Kidney (tissue), 13 donors: ENCODE measurements at regions not wholly inside any gene's neighbourhood (a gene's known extent, or its start where the extent isn't known, plus 50 kb on each side); places are given as distances from the start of the nearest gene placed in this dataset.
A peak's percentile ranks its signal among the peaks of the same experiment; 100 is the strongest.
"Not testable (repeated sequence)": the region's sequence is repeated elsewhere in the genome, so short reads cannot be mapped to it uniquely, and the experiment has no call there.

Experiments used
- DNase-seq, 5 donors: peaks; one replicate each; pipeline ENCODE4 v3.0.0-alpha.2; 2013 to 2020
- FAIRE-seq: peaks from 2 replicates; lab custom pipeline; 2012; peaks lifted over from hg19 to GRCh38; lab: Jason Lieb, UNC
- H3K27ac ChIP-seq, 2 donors: one replicate each; pipeline ENCODE4 v1.7.0; 2013; ENCODE audit warnings: low read depth in 2 of 2, low read length in 2 of 2, inconsistent platforms in 1 of 2
- H3K27me3 ChIP-seq: one replicate; pipeline ENCODE4 v1.7.1; 2013; ENCODE audit warnings: low read length, inconsistent platforms; ENCODE audit not compliant: control insufficient read depth, insufficient read depth
- H3K36me3 ChIP-seq, 3 donors: one replicate each; pipeline versions ENCODE4 v1.7.0 to v1.7.1; 2013; ENCODE audit warnings: low read length in 3 of 3, control low read depth in 1 of 3, inconsistent platforms in 1 of 3; ENCODE audit not compliant: insufficient read depth in 3 of 3, control insufficient read depth in 2 of 3
- H3K4me1 ChIP-seq, 3 donors: one replicate each; pipeline versions ENCODE4 v1.7.0 to v1.7.1; 2013; ENCODE audit warnings: low read length in 3 of 3, inconsistent platforms in 1 of 3, low read depth in 1 of 3; ENCODE audit not compliant: control insufficient read depth in 2 of 3, insufficient read depth in 2 of 3
- H3K4me3 ChIP-seq, 3 donors: one replicate each; pipeline versions ENCODE4 v1.7.0 to v1.8.1; 2013; ENCODE audit warnings: low read length in 3 of 3, control low read depth in 1 of 3, inconsistent platforms in 1 of 3
- H3K9ac ChIP-seq, 3 donors: one replicate each; pipeline versions ENCODE4 v1.7.0 to v1.7.1; 2013; ENCODE audit warnings: low read length in 3 of 3, control low read depth in 1 of 3, inconsistent platforms in 1 of 3
- H3K9me3 ChIP-seq, 3 donors: one replicate each; pipeline versions ENCODE4 v1.7.0 to v1.7.1; 2013; ENCODE audit warnings: low read length in 3 of 3, control low read depth in 1 of 3, inconsistent platforms in 1 of 3; ENCODE audit not compliant: control insufficient read depth in 2 of 3, insufficient read depth in 1 of 3
- intact Hi-C: fragments of 100-400 bp; cut with DNase I; formaldehyde crosslinking; loops from one replicate; pipeline ENCODE4 v1.11.1; 2022
- TF ChIP-seq, protein P1 (sequence below): IDR thresholded peaks from 3 replicates; pipeline ENCODE4 v1.5.1; 2012; ENCODE audit warnings: mild to moderate bottlenecking, moderate library complexity, borderline replicate concordance; ENCODE audit not compliant: insufficient read depth; ENCODE audit errors: extremely low read depth
- donor health status: control.
- donor health status: control.
- donor health status: control.
- donor health status: control.
- donor health status: control.
- donor health status: DM: yes; HTN: yes; CAD: no.
- donor health status: Normal renal cell carcinoma (clear cell type).

DNA sequence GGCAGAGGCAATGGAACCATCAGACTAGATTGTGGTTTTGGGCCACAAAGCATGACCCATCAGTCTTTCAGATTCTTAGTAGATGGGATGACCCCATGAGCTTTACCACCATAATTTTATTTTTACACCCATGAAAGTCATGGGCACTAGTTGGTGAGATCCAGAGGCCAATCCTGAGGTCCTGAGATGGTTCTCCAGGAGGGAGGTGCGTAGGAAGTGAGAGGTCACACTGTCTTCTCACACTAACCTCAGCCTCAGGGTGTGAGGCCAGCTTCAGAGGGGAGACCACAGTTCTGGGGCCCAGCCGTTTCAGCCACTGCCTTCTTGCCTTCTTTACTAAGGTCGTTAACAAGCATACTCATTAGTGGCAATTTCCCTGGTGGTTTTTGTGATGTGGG lies 106.4 kb downstream of the AKAP11 start:
- no peak overlapping the region for H3K4me3 ChIP-seq
- no peaks in the 10 kb centered on the region for H3K27me3 ChIP-seq
- H3K27ac ChIP-seq, result no peak overlapping the region
- DNase-seq (no peak), FAIRE-seq (no peak)
- H3K9me3 ChIP-seq, result no peaks in the 10 kb centered on the region
- TF ChIP-seq, protein P1, sequence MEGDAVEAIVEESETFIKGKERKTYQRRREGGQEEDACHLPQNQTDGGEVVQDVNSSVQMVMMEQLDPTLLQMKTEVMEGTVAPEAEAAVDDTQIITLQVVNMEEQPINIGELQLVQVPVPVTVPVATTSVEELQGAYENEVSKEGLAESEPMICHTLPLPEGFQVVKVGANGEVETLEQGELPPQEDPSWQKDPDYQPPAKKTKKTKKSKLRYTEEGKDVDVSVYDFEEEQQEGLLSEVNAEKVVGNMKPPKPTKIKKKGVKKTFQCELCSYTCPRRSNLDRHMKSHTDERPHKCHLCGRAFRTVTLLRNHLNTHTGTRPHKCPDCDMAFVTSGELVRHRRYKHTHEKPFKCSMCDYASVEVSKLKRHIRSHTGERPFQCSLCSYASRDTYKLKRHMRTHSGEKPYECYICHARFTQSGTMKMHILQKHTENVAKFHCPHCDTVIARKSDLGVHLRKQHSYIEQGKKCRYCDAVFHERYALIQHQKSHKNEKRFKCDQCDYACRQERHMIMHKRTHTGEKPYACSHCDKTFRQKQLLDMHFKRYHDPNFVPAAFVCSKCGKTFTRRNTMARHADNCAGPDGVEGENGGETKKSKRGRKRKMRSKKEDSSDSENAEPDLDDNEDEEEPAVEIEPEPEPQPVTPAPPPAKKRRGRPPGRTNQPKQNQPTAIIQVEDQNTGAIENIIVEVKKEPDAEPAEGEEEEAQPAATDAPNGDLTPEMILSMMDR, result no peak
- no peaks in the 10 kb centered on the region for H3K36me3 ChIP-seq
- no peak overlapping the region for H3K9ac ChIP-seq
- intact Hi-C loops, result no loop called here
- no peaks in the 10 kb centered on the region for H3K4me1 ChIP-seq

DNA sequence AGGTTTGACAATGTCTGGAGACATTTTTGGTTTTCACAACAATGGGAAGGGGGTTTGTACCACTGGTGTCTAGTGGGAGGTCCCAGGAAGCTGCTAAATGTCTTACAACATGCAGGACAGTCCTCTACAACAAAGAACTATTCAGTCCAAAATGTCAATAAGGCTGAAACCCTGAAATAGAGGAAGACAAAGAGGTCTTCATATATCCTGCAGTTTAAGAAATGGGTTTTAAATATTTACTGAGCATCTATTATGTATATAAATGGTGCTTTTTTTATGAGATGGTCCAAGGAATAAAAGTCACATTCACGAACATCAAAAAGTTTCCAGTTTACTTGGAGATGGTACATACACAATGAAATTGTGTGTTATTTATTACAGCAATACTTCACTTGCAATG lies 107.3 kb downstream of the AKAP11 start:
- intact Hi-C loops, result no loop called here
- H3K9me3 ChIP-seq, result no peaks in the 10 kb centered on the region
- no peak overlapping the region for H3K4me3 ChIP-seq
- H3K36me3 ChIP-seq, result no peaks in the 10 kb centered on the region
- TF ChIP-seq, protein P1, result no peak
- DNase-seq, result no peak
- H3K27me3 ChIP-seq, result no peaks in the 10 kb centered on the region
- H3K27ac ChIP-seq, result no peak overlapping the region
- H3K9ac ChIP-seq, result no peak overlapping the region
- no peak for FAIRE-seq
- no peaks in the 10 kb centered on the region for H3K4me1 ChIP-seq

DNA sequence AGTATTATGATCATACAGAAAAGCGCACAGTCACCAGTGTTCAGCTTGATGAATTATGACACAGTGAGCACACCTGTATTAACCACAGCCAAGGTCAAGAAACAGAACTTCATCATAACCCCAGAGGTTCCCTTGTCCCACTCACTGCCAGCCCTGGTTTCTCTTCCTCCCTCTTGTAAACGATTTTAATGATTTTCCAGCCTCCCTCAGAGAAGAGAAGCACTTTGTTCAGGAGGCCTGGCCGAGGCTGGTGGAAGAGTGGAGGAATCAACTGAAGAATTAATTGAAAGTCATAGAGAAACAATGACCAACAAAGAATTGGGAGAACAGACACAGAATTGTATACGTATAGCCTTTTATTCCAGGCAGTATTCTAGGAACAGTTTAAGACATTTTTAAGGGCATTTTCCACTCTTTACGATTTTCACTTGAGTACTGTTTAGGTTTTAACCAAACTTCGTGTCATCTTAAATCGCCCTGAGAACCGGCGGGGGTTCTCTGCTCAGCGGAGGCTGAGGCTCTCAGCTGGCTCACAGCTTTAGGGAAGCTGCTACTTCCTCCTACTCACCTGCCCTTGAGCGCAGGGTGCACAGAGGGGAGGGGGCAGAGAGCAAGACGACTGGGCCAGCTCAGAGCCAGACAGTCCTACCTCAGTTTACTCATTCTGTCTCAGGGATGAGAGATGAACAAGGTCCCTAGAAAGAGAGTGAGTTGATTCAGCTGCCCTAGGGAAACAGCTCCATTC lies 108.6 kb downstream of the AKAP11 start:
- intact Hi-C loops, result no loop called here
- Histone ChIP-seq H3K9me3 (no peaks in the 10 kb centered on the region), H3K9ac (no peak overlapping the region), H3K4me1 (no peaks in the 10 kb centered on the region), H3K27ac (no peak overlapping the region), H3K27me3 (no peaks in the 10 kb centered on the region), H3K4me3 (no peak overlapping the region), H3K36me3 (no peaks in the 10 kb centered on the region)
- FAIRE-seq, result no peak
- peak in 2 of 5 donors; percentile 28 to 36 for DNase-seq
- TF ChIP-seq, protein P1, result no peak

DNA sequence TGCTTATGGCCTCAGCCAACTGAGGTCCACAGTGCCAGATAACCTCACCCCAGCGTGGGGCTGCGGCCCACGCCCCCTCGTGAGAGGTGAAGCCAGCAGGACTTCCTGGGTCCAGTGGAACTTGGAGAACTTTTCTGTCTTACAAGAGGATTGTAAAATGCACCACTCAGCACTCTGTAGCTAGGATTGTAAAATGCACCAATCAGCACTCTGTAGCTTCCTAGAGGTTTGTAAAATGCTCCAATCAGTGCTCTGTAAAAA lies 109.1 kb downstream of the AKAP11 start:
- H3K27me3 ChIP-seq, result no peaks in the 10 kb centered on the region
- TF ChIP-seq, protein P1, result no peak
- DNase-seq (no peak), FAIRE-seq (no peak)
- no peak overlapping the region for H3K9ac ChIP-seq
- H3K36me3 ChIP-seq, result no peaks in the 10 kb centered on the region
- intact Hi-C loops, result no loop called here
- no peak overlapping the region for H3K4me3 ChIP-seq
- H3K9me3 ChIP-seq, result no peaks in the 10 kb centered on the region
- H3K4me1 ChIP-seq, result no peaks in the 10 kb centered on the region
- H3K27ac ChIP-seq, result no peak overlapping the region

DNA sequence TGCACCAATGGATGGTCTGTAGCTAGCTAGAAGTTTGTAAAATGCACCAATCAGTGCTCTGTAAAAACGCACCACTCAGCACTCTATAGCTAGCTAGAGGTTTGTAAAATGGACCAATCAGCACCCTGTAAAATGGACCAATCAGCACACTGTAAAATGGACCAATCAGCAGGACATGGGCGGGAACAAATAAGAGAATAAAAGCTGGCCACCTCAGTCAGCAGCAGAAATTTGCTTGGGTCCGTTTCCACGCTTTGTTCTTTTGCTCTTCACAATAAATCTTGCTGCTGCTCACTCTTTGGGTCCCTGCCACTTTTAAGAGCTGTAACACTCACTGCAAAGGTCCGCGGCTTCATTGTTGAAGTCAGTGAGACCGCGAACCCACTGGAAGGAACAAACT lies 109.5 kb downstream of the AKAP11 start:
- H3K4me3 ChIP-seq, H3K9me3 ChIP-seq, H3K9ac ChIP-seq, H3K4me1 ChIP-seq, H3K27me3 ChIP-seq, H3K36me3 ChIP-seq, intact Hi-C loops, H3K27ac ChIP-seq, FAIRE-seq, DNase-seq: not testable (repeated sequence)
